Naive thymus-derived CD4-positive, alpha-beta T cell (primary cell): ENCODE measurements at regions not wholly inside any gene's neighbourhood (a gene's known extent, or its start where the extent isn't known, plus 50 kb on each side); places are given as distances from the start of the nearest gene placed in this dataset.

Source experiments
- ATAC-seq: fragments of 150-1000 bp; cut with Tn5 transposase; 2 replicates; pipeline ENCODE4 v1.10.0; 2021; ENCODE audit warnings: mild to moderate bottlenecking, moderate library complexity
- CTCF ChIA-PET: fragments of 350-600 bp; sonication (Branson Sonifier 250); formaldehyde crosslinking; loops from one replicate; lab custom pipeline; 2021; ENCODE audit warnings: antibody characterized with exemption; lab: Charles Lee
- POLR2A ChIA-PET: fragments of 350-600 bp; sonication (Branson Sonifier 250); formaldehyde crosslinking; loops from one replicate; lab custom pipeline; 2021; ENCODE audit warnings: antibody characterized with exemption, inconsistent platforms; lab: Charles Lee
- DNase-seq, 9 donors: peaks; one replicate each; pipeline versions ENCODE4 v3.0.0 to v3.0.0-alpha.2; 2020 to 2022; ENCODE audit warnings: mixed read lengths in 1 of 9
- H3K27ac ChIP-seq: one replicate; pipeline ENCODE4 v1.7.0; 2013; ENCODE audit warnings: mild to moderate bottlenecking, low read depth, low read length, moderate library complexity
- H3K27me3 ChIP-seq, 2 donors: one replicate each; pipeline ENCODE4 v1.7.0; 2013; ENCODE audit warnings: low read length in 2 of 2, mild to moderate bottlenecking in 2 of 2, moderate library complexity in 2 of 2; ENCODE audit not compliant: control insufficient read depth in 2 of 2, insufficient read depth in 2 of 2
- H3K36me3 ChIP-seq, 3 experiments: 1 replicate in 2 of 3; 2 replicates in 1 of 3; pipeline ENCODE4 v1.7.0; 2013; ENCODE audit warnings: low read length in 3 of 3, mild to moderate bottlenecking in 3 of 3, moderate library complexity in 1 of 3; ENCODE audit not compliant: insufficient read depth in 3 of 3, control insufficient read depth in 2 of 3
- H3K4me1 ChIP-seq, 2 donors: one replicate each; pipeline ENCODE4 v1.7.0; 2013; ENCODE audit warnings: low read length in 2 of 2, mild to moderate bottlenecking in 2 of 2, moderate library complexity in 1 of 2; ENCODE audit not compliant: control insufficient read depth in 2 of 2, insufficient read depth in 2 of 2
- H3K4me3 ChIP-seq: 2 replicates; pipeline ENCODE4 v1.7.0; 2013; ENCODE audit warnings: mild to moderate bottlenecking, low read length
- H3K9me3 ChIP-seq, 3 experiments: 1 replicate in 2 of 3; 2 replicates in 1 of 3; pipeline ENCODE4 v1.7.0; 2013; ENCODE audit warnings: low read length in 3 of 3; ENCODE audit not compliant: control insufficient read depth in 2 of 3
- H3K27ac Mint-ChIP-seq, 9 donors: one replicate each; pipeline ENCODE4 v1.8.0; 2020 to 2022; ENCODE audit warnings: mixed read lengths in 9 of 9, mild to moderate bottlenecking in 8 of 9, moderate library complexity in 5 of 9, inconsistent platforms in 2 of 9
- H3K27me3 Mint-ChIP-seq, 5 donors: one replicate each; pipeline ENCODE4 v1.8.0; 2021 to 2022; ENCODE audit warnings: mixed read lengths in 5 of 5, mild to moderate bottlenecking in 1 of 5
- H3K36me3 Mint-ChIP-seq, 5 donors: one replicate each; pipeline ENCODE4 v1.8.0; 2020 to 2022; ENCODE audit warnings: mixed read lengths in 5 of 5, mild to moderate bottlenecking in 3 of 5, inconsistent platforms in 1 of 5
- H3K4me1 Mint-ChIP-seq, 7 donors: one replicate each; pipeline ENCODE4 v1.8.0; 2020 to 2022; ENCODE audit warnings: mixed read lengths in 7 of 7, mild to moderate bottlenecking in 3 of 7, inconsistent platforms in 1 of 7
- H3K4me3 Mint-ChIP-seq, 10 donors: one replicate each; pipeline ENCODE4 v1.8.0; 2020 to 2022; ENCODE audit warnings: mild to moderate bottlenecking in 10 of 10, mixed read lengths in 10 of 10, moderate library complexity in 6 of 10, inconsistent platforms in 2 of 10
- H3K9me3 Mint-ChIP-seq, 11 donors: one replicate each; pipeline ENCODE4 v1.8.0; 2020 to 2022; ENCODE audit warnings: mixed read lengths in 11 of 11, mild to moderate bottlenecking in 4 of 11, inconsistent platforms in 1 of 11, moderate library complexity in 1 of 11
- intact Hi-C, 2 donors: fragments of 100-400 bp; cut with micrococcal nuclease; formaldehyde crosslinking; loops; one replicate each; pipeline ENCODE4 v1.15.1; 2023

GRCh38 chr6:144710207-144710606 is 425.1 kb downstream of the UTRN start:
- Histone ChIP-seq H3K36me3 (no peaks in the 10 kb centered on the region), H3K27me3 (no peaks in the 10 kb centered on the region), H3K4me1 (no peaks in the 10 kb centered on the region), H3K27ac (no peak overlapping the region), H3K4me3 (no peak overlapping the region), H3K9me3 (no peaks in the 10 kb centered on the region)
- Mint-ChIP-seq H3K4me3 (no peak overlapping the region), H3K36me3 (peaks cover 6 to 37% (median 30%) of the 10 kb centered on the region in 5 donors), H3K27me3 (no peaks in the 10 kb centered on the region), H3K27ac (no peak overlapping the region), H3K4me1 (peaks cover 0 to 17% (median 4%) of the 10 kb centered on the region in 7 donors), H3K9me3 (no peaks in the 10 kb centered on the region)
- no peak for ATAC-seq
- ChIA-PET CTCF (no interaction called here), POLR2A (no interaction called here)
- DNase-seq: no peak
- intact Hi-C loops: no loop called here

DNA sequence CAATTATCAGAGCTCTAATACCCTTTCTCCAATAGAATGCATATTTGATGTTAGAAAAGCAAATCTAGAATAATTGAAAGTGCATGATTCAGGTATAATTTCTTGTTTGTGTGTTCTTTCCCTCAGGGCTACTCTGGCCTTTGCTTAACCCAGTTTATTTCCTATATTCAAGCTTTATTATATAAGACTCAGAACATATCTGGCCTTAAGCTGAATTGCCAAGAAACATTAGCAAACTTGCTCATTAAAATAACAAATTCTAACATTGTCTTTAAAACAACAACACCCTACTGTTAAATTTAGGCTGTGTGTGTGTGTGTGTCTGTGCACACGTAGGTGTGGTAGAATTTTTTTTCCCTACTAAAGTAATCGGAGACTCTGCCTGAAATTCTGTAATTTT is 426.5 kb downstream of the UTRN start:
- no peak overlapping the region for H3K27ac Mint-ChIP-seq
- H3K27me3 Mint-ChIP-seq: no peaks in the 10 kb centered on the region
- H3K36me3 Mint-ChIP-seq: peaks cover 6 to 35% (median 27%) of the 10 kb centered on the region in 5 donors
- H3K36me3 ChIP-seq: no peaks in the 10 kb centered on the region
- ChIA-PET CTCF (no interaction called here), POLR2A (no interaction called here)
- H3K9me3 Mint-ChIP-seq: no peaks in the 10 kb centered on the region
- no peak overlapping the region for H3K4me3 Mint-ChIP-seq
- DNase-seq: no peak
- H3K27ac ChIP-seq: no peak overlapping the region
- no peak overlapping the region for H3K4me3 ChIP-seq
- intact Hi-C loops: no loop called here
- no peak for ATAC-seq
- no peaks in the 10 kb centered on the region for H3K27me3 ChIP-seq
- H3K9me3 ChIP-seq: no peaks in the 10 kb centered on the region
- no peaks in the 10 kb centered on the region for H3K4me1 ChIP-seq
- H3K4me1 Mint-ChIP-seq: peaks cover 0 to 22% (median 7%) of the 10 kb centered on the region in 7 donors

DNA sequence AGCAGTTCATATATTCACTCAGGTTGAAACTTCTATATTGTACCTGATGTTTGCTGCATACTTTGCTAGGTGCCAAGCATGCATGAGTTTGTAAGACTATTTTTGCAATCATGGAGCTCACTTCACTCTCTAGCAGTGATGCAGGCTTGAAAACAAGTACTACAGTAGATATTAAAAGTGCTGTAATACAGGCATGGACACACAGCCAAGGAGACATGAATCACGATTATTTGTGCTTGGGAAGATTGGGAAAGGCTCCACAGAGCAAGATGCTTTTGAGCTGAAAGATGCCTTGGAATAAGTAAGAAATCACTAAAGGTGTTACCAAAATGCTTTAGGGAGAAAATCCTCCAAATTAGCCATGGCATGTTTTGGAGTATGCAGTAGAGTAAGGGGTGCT is 427.4 kb downstream of the UTRN start:
- peaks cover 0 to 22% (median 7%) of the 10 kb centered on the region in 7 donors for H3K4me1 Mint-ChIP-seq
- ATAC-seq: no peak
- H3K27me3 Mint-ChIP-seq: no peaks in the 10 kb centered on the region
- Histone ChIP-seq H3K9me3 (no peaks in the 10 kb centered on the region), H3K4me1 (no peaks in the 10 kb centered on the region), H3K4me3 (no peak overlapping the region), H3K27me3 (no peaks in the 10 kb centered on the region), H3K27ac (no peak overlapping the region), H3K36me3 (no peaks in the 10 kb centered on the region)
- H3K9me3 Mint-ChIP-seq: no peaks in the 10 kb centered on the region
- H3K36me3 Mint-ChIP-seq: peaks cover 6 to 30% (median 25%) of the 10 kb centered on the region in 5 donors
- no peak for DNase-seq
- CTCF ChIA-PET: no interaction called here
- intact Hi-C loops: no loop called here
- no peak overlapping the region for H3K27ac Mint-ChIP-seq
- H3K4me3 Mint-ChIP-seq: no peak overlapping the region
- POLR2A ChIA-PET: no interaction called here

- H3K27me3 Mint-ChIP-seq: no peaks in the 10 kb centered on the region
- DNase-seq (no peak), ATAC-seq (no peak)
- intact Hi-C loops: no loop called here
- Histone ChIP-seq H3K27ac (no peak overlapping the region), H3K9me3 (no peaks in the 10 kb centered on the region), H3K27me3 (no peaks in the 10 kb centered on the region), H3K4me3 (no peak overlapping the region), H3K36me3 (peaks cover 0 to 5% (median 0%) of the 10 kb centered on the region in 3 experiments), H3K4me1 (no peaks in the 10 kb centered on the region)
- H3K9me3 Mint-ChIP-seq: no peaks in the 10 kb centered on the region
- peaks cover 4 to 32% (median 25%) of the 10 kb centered on the region in 5 donors for H3K36me3 Mint-ChIP-seq
- no peak overlapping the region for H3K4me3 Mint-ChIP-seq
- CTCF ChIA-PET: no interaction called here
- POLR2A ChIA-PET: no interaction called here
- H3K27ac Mint-ChIP-seq: peak overlapping the region in 1 of 9 donors; percentile 9
- peaks cover 0 to 29% (median 10%) of the 10 kb centered on the region in 7 donors for H3K4me1 Mint-ChIP-seq
Measured at GRCh38 chr6:144714021-144714712, 429.0 kb downstream of the UTRN start.

- H3K4me3 ChIP-seq: no peak overlapping the region
- DNase-seq (no peak), ATAC-seq (no peak)
- ChIA-PET CTCF (no interaction called here), POLR2A (interaction anchor here (0.6 kb wide), 1 partner anchor 145 kb away, joined by 4 read pairs; no protein-coding TSS in a partner anchor)
- H3K27me3 ChIP-seq: no peaks in the 10 kb centered on the region
- peaks cover 0 to 5% (median 0%) of the 10 kb centered on the region in 3 experiments for H3K36me3 ChIP-seq
- H3K36me3 Mint-ChIP-seq: peaks cover 4 to 38% (median 30%) of the 10 kb centered on the region in 5 donors
- no peaks in the 10 kb centered on the region for H3K9me3 ChIP-seq
- intact Hi-C loops: no loop called here
- no peaks in the 10 kb centered on the region for H3K9me3 Mint-ChIP-seq
- peak overlapping the region in 1 of 10 donors; percentile 37 for H3K4me3 Mint-ChIP-seq
- no peak overlapping the region for H3K27ac ChIP-seq
- H3K4me1 Mint-ChIP-seq: peaks cover 4 to 29% (median 13%) of the 10 kb centered on the region in 7 donors
- H3K27ac Mint-ChIP-seq: peak overlapping the region in 1 of 9 donors; percentile 29
- H3K4me1 ChIP-seq: no peaks in the 10 kb centered on the region
- H3K27me3 Mint-ChIP-seq: no peaks in the 10 kb centered on the region
Measured at GRCh38 chr6:144715344-144715743, 430.2 kb downstream of the UTRN start.

GRCh38 chr6:144718431-144718830 is 433.3 kb downstream of the UTRN start:
- H3K4me1 ChIP-seq: no peaks in the 10 kb centered on the region
- H3K4me3 ChIP-seq: no peak overlapping the region
- POLR2A ChIA-PET: no interaction called here
- H3K27me3 ChIP-seq: no peaks in the 10 kb centered on the region
- H3K9me3 Mint-ChIP-seq: peaks cover 0 to 3% (median 0%) of the 10 kb centered on the region in 11 donors
- H3K27ac Mint-ChIP-seq: peak overlapping the region in 1 of 9 donors; percentile 11
- no peak overlapping the region for H3K27ac ChIP-seq
- ATAC-seq (no peak), DNase-seq (no peak)
- no peaks in the 10 kb centered on the region for H3K9me3 ChIP-seq
- peaks cover 12 to 44% (median 19%) of the 10 kb centered on the region in 7 donors for H3K4me1 Mint-ChIP-seq
- no peak overlapping the region for H3K4me3 Mint-ChIP-seq
- intact Hi-C loops: no loop called here
- peaks cover 0 to 15% (median 0%) of the 10 kb centered on the region in 3 experiments for H3K36me3 ChIP-seq
- H3K36me3 Mint-ChIP-seq: peaks cover 9 to 58% (median 45%) of the 10 kb centered on the region in 5 donors
- CTCF ChIA-PET: no interaction called here
- H3K27me3 Mint-ChIP-seq: no peaks in the 10 kb centered on the region
